Large intestine (tissue), 3 donors: ENCODE measurements at regions not wholly inside any gene's neighbourhood (a gene's known extent, or its start where the extent isn't known, plus 50 kb on each side); places are given as distances from the start of the nearest gene placed in this dataset.
"Not testable (repeated sequence)": the region's sequence is repeated elsewhere in the genome, so short reads cannot be mapped to it uniquely, and the experiment has no call there.

ENCODE experiments used
- DNase-seq, 2 donors: peaks; one replicate each; pipeline versions ENCODE4 v3.0.0 to v3.0.0-alpha.2; 2013
- H3K27ac ChIP-seq: one replicate; pipeline ENCODE4 v1.5.1; 2013; ENCODE audit warnings: low read length
- H3K27me3 ChIP-seq: 2 replicates; pipeline ENCODE4 v1.6.1; 2013; ENCODE audit warnings: low read length; ENCODE audit not compliant: control insufficient read depth, insufficient read depth
- H3K36me3 ChIP-seq: 2 replicates; pipeline ENCODE4 v1.6.1; 2013; ENCODE audit warnings: low read length; ENCODE audit not compliant: control insufficient read depth, insufficient read depth
- H3K4me1 ChIP-seq: one replicate; pipeline ENCODE4 v1.6.1; 2013; ENCODE audit warnings: low read length; ENCODE audit not compliant: control insufficient read depth, insufficient read depth
- H3K4me3 ChIP-seq: one replicate; pipeline ENCODE4 v1.5.1; 2013; ENCODE audit warnings: low read length
- H3K9me3 ChIP-seq: one replicate; pipeline ENCODE4 v1.6.1; 2013; ENCODE audit warnings: mild to moderate bottlenecking, low read depth, low read length, moderate library complexity; ENCODE audit not compliant: control insufficient read depth
- WGBS: methylation state at CpG from one replicate; pipeline ENCODE4 v1.1.5; 2013; ENCODE audit warnings: low lambda C conversion rate; ENCODE audit not compliant: insufficient coverage; 5-methylcytosine and 5-hydroxymethylcytosine counted together

DNA sequence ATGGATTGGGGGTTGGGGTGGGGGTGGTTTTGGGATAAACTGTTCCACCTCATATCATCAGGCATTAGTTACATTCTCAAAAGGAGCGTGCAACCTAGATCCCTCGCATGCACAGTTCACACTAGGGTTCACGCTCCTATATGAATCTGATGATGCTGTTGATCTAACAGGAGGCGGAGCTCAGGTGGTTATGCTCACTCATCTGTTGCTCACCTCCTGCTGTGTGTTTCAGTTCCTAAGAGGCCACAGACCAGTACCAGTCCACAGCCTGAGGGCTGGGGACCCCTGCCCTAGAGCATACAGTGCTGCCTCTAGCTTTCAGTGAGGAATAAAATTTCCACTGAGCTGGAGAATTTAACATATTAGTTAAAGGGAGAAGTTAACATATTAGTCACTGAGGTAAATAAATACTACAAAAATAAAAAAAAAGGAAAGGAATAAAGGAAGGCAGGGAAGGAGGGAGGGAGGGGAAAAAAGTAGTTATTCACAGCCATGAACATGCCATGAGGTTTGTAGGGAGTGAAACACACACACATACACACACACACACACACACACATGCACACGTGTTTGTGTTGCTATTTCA lies 612.7 kb upstream of the TBX3 start:
- no peak overlapping the region for H3K4me3 ChIP-seq
- no peaks in the 10 kb centered on the region for H3K27me3 ChIP-seq
- H3K4me1 ChIP-seq = peaks cover 2% of the 10 kb centered on the region
- WGBS = no CpG with 5 or more reads among the region's 5 CpGs
- H3K9me3 ChIP-seq = no peaks in the 10 kb centered on the region
- DNase-seq = no peak
- no peak overlapping the region for H3K27ac ChIP-seq
- no peaks in the 10 kb centered on the region for H3K36me3 ChIP-seq

DNA sequence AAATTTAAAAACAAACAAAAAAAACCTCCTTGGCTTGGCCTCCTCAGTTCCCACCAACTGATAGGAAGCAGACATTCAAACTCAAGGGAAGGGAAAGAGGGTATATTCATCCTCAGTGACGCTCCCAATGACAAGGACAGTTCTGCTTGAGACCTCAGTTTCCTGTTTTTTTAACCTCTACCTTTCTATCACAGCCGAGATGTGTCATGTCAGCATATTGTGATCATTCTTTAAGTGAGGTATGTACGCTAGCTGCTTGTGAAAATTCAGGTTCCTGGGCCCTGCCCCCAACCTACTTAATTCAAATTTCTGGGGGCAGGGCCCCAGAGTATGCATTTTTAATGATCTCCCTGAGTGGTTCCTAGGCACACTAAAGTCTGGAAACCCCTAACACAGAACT lies 611.9 kb upstream of the TBX3 start:
- Histone ChIP-seq H3K27ac (no peak overlapping the region), H3K4me3 (no peak overlapping the region), H3K9me3 (no peaks in the 10 kb centered on the region), H3K27me3 (no peaks in the 10 kb centered on the region), H3K36me3 (no peaks in the 10 kb centered on the region), H3K4me1 (peaks cover 2% of the 10 kb centered on the region)
- 100% methylated on average over 1 of the region's 3 CpGs for WGBS
- no peak for DNase-seq

GRCh38 chr12:115294453-115295133 lies 610.6 kb upstream of the TBX3 start:
- H3K4me3 ChIP-seq = no peak overlapping the region
- no peaks in the 10 kb centered on the region for H3K36me3 ChIP-seq
- no peaks in the 10 kb centered on the region for H3K9me3 ChIP-seq
- no CpG with 5 or more reads among the region's 4 CpGs for WGBS
- no peaks in the 10 kb centered on the region for H3K27me3 ChIP-seq
- DNase-seq = peak in 1 of 2 donors; percentile 14
- H3K27ac ChIP-seq = no peak overlapping the region
- peaks cover 2% of the 10 kb centered on the region for H3K4me1 ChIP-seq

GRCh38 chr12:115285429-115285828 lies 601.5 kb upstream of the TBX3 start:
- no CpG with 5 or more reads among the region's 10 CpGs for WGBS
- not testable (repeated sequence) for DNase-seq, H3K4me3 ChIP-seq, H3K27ac ChIP-seq, H3K36me3 ChIP-seq, H3K9me3 ChIP-seq, H3K4me1 ChIP-seq, H3K27me3 ChIP-seq

DNA sequence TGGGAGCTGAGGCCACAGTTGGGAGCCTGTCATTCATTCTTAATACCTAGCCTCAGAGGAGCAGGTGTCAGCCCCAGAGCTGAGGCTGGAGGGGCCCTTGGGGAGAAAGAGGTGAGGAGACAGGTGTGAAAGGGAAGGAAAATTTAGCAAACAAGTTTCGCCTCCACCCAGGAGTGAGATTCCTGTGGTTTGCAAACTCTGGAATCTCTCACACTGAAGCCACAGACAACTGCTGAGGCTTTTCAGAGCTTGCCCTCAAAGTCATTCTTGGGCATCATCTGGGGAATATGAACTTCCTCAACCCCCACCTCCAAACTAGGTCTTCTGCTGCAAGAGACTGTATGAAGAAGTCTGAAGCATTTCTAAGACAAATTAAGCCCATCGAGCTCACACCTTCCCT lies 589.5 kb upstream of the TBX3 start:
- no peak overlapping the region for H3K4me3 ChIP-seq
- H3K9me3 ChIP-seq = no peaks in the 10 kb centered on the region
- no CpG with 5 or more reads among the region's 2 CpGs for WGBS
- DNase-seq = no peak
- H3K4me1 ChIP-seq = no peaks in the 10 kb centered on the region
- no peaks in the 10 kb centered on the region for H3K27me3 ChIP-seq
- H3K36me3 ChIP-seq = no peaks in the 10 kb centered on the region
- H3K27ac ChIP-seq = no peak overlapping the region

GRCh38 chr12:115268451-115268850 lies 584.5 kb upstream of the TBX3 start:
- no peak overlapping the region for H3K4me3 ChIP-seq
- no peak for DNase-seq
- WGBS = no CpG with 5 or more reads among the region's 4 CpGs
- no peak overlapping the region for H3K27ac ChIP-seq
- no peaks in the 10 kb centered on the region for H3K4me1 ChIP-seq
- H3K27me3 ChIP-seq = no peaks in the 10 kb centered on the region
- no peaks in the 10 kb centered on the region for H3K9me3 ChIP-seq
- H3K36me3 ChIP-seq = no peaks in the 10 kb centered on the region

DNA sequence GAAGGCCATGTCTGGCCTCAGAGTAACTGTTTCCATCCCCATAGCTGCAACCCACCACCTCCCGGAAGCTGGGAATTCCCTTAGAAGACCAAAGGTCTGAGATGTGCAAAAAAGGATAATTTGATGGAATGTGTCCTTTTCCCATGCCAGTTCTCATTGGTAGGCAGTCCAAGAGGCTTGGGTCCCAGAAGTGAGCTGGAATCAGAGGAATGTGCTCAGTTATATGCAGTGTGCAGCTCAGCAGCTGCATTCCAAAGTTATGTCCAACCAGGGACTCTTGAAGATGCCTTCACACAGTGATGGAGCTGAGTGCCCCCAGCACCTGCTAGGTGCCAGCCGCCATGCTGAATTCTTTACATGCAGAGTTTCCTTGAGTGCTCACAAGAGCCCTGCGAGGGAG lies 583.9 kb upstream of the TBX3 start:
- DNase-seq = no peak
- H3K27me3 ChIP-seq = no peaks in the 10 kb centered on the region
- H3K27ac ChIP-seq = no peak overlapping the region
- no CpG with 5 or more reads among the region's 3 CpGs for WGBS
- H3K36me3 ChIP-seq = no peaks in the 10 kb centered on the region
- peaks cover under 1% of the 10 kb centered on the region for H3K4me1 ChIP-seq
- no peak overlapping the region for H3K4me3 ChIP-seq
- H3K9me3 ChIP-seq = no peaks in the 10 kb centered on the region

- DNase-seq = no peak
- H3K9me3 ChIP-seq = no peaks in the 10 kb centered on the region
- no peak overlapping the region for H3K4me3 ChIP-seq
- no peak overlapping the region for H3K27ac ChIP-seq
- peaks cover 3% of the 10 kb centered on the region for H3K4me1 ChIP-seq
- no CpG with 5 or more reads among the region's 3 CpGs for WGBS
- H3K27me3 ChIP-seq = no peaks in the 10 kb centered on the region
- no peaks in the 10 kb centered on the region for H3K36me3 ChIP-seq
Observed at GRCh38 chr12:115267464-115267863, 583.5 kb upstream of the TBX3 start.

GRCh38 chr12:115264605-115265004 lies 580.6 kb upstream of the TBX3 start:
- Histone ChIP-seq H3K9me3 (no peaks in the 10 kb centered on the region), H3K36me3 (no peaks in the 10 kb centered on the region), H3K4me1 (peaks cover 27% of the 10 kb centered on the region), H3K4me3 (no peak overlapping the region), H3K27ac (no peak overlapping the region), H3K27me3 (no peaks in the 10 kb centered on the region)
- WGBS = 80% methylated on average over 1 of the region's 6 CpGs
- no peak for DNase-seq

DNA sequence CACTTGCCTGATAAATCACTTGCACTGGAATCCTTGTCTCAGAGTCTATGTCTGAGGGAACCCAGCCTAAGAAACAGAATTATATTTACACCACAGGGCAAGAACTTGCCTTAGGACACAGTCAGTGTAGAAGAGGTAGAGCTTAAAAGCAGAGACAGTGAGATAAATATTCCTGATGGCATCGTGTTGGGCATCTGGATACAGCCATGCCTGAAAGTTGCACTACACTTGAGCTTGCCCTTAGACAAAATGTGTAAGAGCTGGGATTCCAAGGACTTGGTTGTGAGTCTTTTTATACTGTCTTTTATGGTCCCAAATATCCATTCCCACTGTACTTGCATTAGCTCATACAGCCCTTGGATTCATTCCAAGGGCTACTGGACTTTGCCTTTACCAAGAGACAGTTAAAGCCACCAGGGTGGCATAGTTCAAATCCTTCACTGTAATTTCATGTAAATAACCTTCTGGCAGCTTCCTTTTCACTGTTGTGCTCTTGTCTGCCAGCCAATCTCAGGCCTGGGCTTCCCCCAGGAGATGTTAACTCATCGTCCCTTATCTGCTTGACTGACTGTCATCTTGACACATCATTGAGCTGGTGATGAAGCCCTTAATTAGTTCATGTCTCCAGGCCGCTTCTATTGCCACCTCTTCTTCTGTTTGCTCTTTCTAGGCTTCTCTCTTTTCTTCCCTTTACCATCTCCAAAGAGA lies 577.9 kb upstream of the TBX3 start:
- Histone ChIP-seq H3K4me3 (no peak overlapping the region), H3K27ac (peak overlapping the region; percentile 56), H3K27me3 (no peaks in the 10 kb centered on the region), H3K36me3 (no peaks in the 10 kb centered on the region), H3K9me3 (no peaks in the 10 kb centered on the region), H3K4me1 (peaks cover 40% of the 10 kb centered on the region)
- WGBS = 43% methylated on average over 1 of the region's 3 CpGs
- peak; percentile 97 for DNase-seq
